A673 (cell line): ENCODE measurements at regions not wholly inside any gene's neighbourhood (a gene's known extent, or its start where the extent isn't known, plus 50 kb on each side); places are given as distances from the start of the nearest gene placed in this dataset.

Source experiments
- BruUV-seq: library from RNA; stranded (reverse); fragments of 400-500 nt; replicated peaks from 2 replicates; lab custom pipeline; 2021; lab: Mats Ljungman, UMichigan
- CTCF ChIA-PET: fragments of 300-600 bp; sonication (Branson Sonifier 250); formaldehyde crosslinking; loops from one replicate; lab custom pipeline; 2022; ENCODE audit warnings: antibody characterized with exemption; lab: Charles Lee
- POLR2A ChIA-PET: fragments of 300-600 bp; sonication (Branson Sonifier 250); formaldehyde crosslinking; loops from one replicate; lab custom pipeline; 2022; ENCODE audit warnings: antibody characterized with exemption; ENCODE audit not compliant: low non-redundant PET; lab: Charles Lee
- DNase-seq: peaks from one replicate; pipeline ENCODE4 v3.0.0-alpha.2; 2015; ENCODE audit warnings: low spot score
- H3K27ac ChIP-seq: fragments of 200-600 bp; sonication (generic); 2 replicates; pipeline ENCODE4 v1.5.1; 2016; ENCODE audit warnings: mixed run types, low read depth, mild to moderate bottlenecking, mixed read lengths, antibody characterized with exemption, low read length; ENCODE audit not compliant: poor library complexity, severe bottlenecking
- H3K27me3 ChIP-seq: fragments of 200-600 bp; sonication (generic); replicated peaks from 2 replicates; pipeline ENCODE4 v1.6.1; 2017; ENCODE audit warnings: mixed run types, low read depth, mild to moderate bottlenecking, mixed read lengths, antibody characterized with exemption, low read length; ENCODE audit not compliant: insufficient read depth, poor library complexity
- H3K36me3 ChIP-seq: fragments of 200-600 bp; sonication (generic); 2 replicates; pipeline ENCODE4 v1.6.1; 2016; ENCODE audit warnings: mixed run types, mild to moderate bottlenecking, mixed read lengths, antibody characterized with exemption, low read length; ENCODE audit not compliant: insufficient read depth, poor library complexity, severe bottlenecking
- H3K4me1 ChIP-seq: fragments of 200-600 bp; sonication (generic); 2 replicates; pipeline ENCODE4 v1.6.1; 2017; ENCODE audit warnings: mixed run types, mild to moderate bottlenecking, mixed read lengths, antibody characterized with exemption, low read length; ENCODE audit not compliant: insufficient read depth, poor library complexity, severe bottlenecking
- H3K4me3 ChIP-seq: fragments of 200-600 bp; sonication (generic); 2 replicates; pipeline ENCODE4 v1.5.1; 2016; ENCODE audit warnings: low read depth, mixed run types, mild to moderate bottlenecking, mixed read lengths, low read length; ENCODE audit not compliant: poor library complexity, severe bottlenecking
- H3K9me3 ChIP-seq: fragments of 200-600 bp; sonication (generic); 2 replicates; pipeline ENCODE4 v1.6.1; 2016; ENCODE audit warnings: mixed run types, low read depth, mild to moderate bottlenecking, mixed read lengths, antibody characterized with exemption, low read length; ENCODE audit not compliant: poor library complexity, severe bottlenecking
- CTCF ChIP-seq: fragments of 300-800, 200-600 bp; sonication (generic); conservative IDR thresholded peaks from 2 replicates; pipeline ENCODE4 v1.5.1; 2017; ENCODE audit warnings: low read depth, mild to moderate bottlenecking, antibody characterized with exemption, low read length, moderate library complexity, mixed read lengths
- EZH2 ChIP-seq: fragments of 200-600 bp; sonication (generic); IDR thresholded peaks from 2 replicates; pipeline ENCODE4 v1.6.1; 2017; ENCODE audit warnings: borderline replicate concordance, low read depth, mild to moderate bottlenecking, mixed read lengths, antibody characterized with exemption, low read length; ENCODE audit not compliant: poor library complexity, severe bottlenecking
- intact Hi-C: fragments of 100-400 bp; cut with micrococcal nuclease; formaldehyde crosslinking; loops from one replicate; pipeline ENCODE4 v1.10.0; 2022; ENCODE audit not compliant: unreplicated experiment

- TF ChIP-seq EZH2 (no peak), CTCF (no peak)
- no peaks in the 10 kb centered on the region for H3K9me3 ChIP-seq
- POLR2A ChIA-PET, result no interaction called here
- H3K36me3 ChIP-seq, result no peaks in the 10 kb centered on the region
- CTCF ChIA-PET, result no interaction called here
- no peak for DNase-seq
- no TSS peak for BruUV-seq
- no peak overlapping the region for H3K27ac ChIP-seq
- intact Hi-C loops, result no loop called here
- no peak overlapping the region for H3K4me3 ChIP-seq
- no peaks in the 10 kb centered on the region for H3K4me1 ChIP-seq
- no peaks in the 10 kb centered on the region for H3K27me3 ChIP-seq
Measured at GRCh38 chr9:117516676-117517632, 102.1 kb upstream of the ASTN2 start.

DNA sequence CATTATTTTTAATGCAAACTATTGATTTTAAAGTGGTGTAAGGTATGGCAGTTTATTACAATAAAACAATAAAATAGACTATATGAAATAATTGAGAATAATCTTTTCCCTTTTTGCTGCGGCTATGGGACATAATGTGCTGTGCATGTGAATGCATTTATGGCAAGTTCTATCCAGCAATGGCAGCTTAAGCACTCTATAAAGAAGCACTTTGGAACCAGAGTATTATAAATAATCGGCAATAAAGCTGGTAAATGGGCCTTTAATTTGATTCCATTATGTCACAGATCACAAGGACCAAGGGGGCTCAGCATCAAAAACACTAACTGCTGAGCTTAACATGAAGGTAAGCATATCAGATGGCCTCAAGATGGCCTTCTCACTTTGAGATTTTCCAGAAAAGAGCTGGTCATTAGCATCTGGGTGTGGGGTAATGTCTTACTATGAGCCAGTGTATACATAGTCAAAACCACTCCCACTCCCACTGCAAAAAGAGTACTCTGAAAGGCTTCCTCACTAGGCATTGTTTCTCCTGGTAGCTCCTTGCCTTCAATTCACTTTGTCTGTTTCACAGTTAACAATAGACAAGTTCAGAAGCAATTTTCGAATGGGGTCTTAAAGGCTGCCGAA, 97.1 kb upstream of the ASTN2 start:
- Histone ChIP-seq H3K4me3 (no peak overlapping the region), H3K27ac (no peak overlapping the region), H3K4me1 (no peaks in the 10 kb centered on the region), H3K9me3 (no peaks in the 10 kb centered on the region), H3K36me3 (no peaks in the 10 kb centered on the region), H3K27me3 (no peaks in the 10 kb centered on the region)
- intact Hi-C loops, result no loop called here
- DNase-seq, result no peak
- POLR2A ChIA-PET, result no interaction called here
- CTCF ChIA-PET, result no interaction called here
- TF ChIP-seq CTCF (no peak), EZH2 (no peak)
- BruUV-seq, result no TSS peak

DNA sequence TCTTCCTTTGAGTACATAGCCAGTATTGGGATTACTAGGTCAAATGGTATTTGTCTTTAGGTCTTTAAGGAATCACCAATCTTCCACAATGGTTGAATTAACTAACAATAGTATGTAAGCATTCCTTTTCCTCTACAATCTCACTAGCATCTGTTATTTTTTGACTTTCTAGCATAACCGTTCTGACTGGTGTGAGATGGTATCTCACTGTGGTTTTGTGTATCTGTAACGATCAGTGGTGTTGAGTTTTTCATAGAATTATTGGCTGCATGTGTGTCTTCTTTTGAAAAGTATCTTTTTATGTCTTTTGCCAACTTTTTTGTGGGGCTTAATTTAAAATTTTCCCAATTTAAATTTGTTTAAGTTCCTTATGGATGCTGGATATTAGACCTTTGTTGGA, 81.5 kb upstream of the ASTN2 start:
- DNase-seq, result no peak
- Histone ChIP-seq H3K27ac (no peak overlapping the region), H3K4me3 (no peak overlapping the region), H3K36me3 (no peaks in the 10 kb centered on the region), H3K27me3 (no peaks in the 10 kb centered on the region), H3K9me3 (no peaks in the 10 kb centered on the region), H3K4me1 (no peaks in the 10 kb centered on the region)
- no TSS peak for BruUV-seq
- intact Hi-C loops, result no loop called here
- TF ChIP-seq EZH2 (no peak), CTCF (no peak)
- CTCF ChIA-PET, result no interaction called here
- POLR2A ChIA-PET, result no interaction called here
